NOMO-1 treated with dmso at 0.1 percent for 144 hours (cell line): ENCODE measurements at regions not wholly inside any gene's neighbourhood (a gene's known extent, or its start where the extent isn't known, plus 50 kb on each side); places are given as distances from the start of the nearest gene placed in this dataset.

Experiments used
- DNase-seq: peaks from one replicate; lab custom pipeline; 2025; ENCODE audit not compliant: unreplicated experiment; lab: John Stamatoyannopoulos, UW

- DNase-seq: no peak
Measured at GRCh38 chr2:128523457-128523856, 204.8 kb upstream of the HS6ST1 start.

DNA sequence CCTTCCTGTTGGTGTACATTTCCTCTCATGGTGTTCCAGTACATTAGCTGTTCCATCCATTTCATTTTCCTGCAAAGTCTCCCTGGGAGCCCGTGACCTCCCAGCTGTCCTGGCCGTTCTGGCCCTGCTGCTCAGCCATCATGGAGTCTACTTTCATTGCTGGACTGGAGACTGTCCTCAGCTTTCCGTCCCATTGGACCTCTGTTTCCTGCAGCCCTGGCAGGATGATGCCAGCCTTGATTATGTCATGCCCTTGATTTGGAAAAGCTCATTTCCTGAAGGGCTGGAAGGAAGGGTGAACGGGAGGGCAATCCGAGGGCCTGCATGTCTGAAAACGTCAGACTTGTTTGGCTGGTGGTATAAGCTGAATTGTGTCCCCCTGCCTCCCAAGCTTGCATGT, 205.5 kb upstream of the HS6ST1 start:
- DNase-seq: no peak

DNA sequence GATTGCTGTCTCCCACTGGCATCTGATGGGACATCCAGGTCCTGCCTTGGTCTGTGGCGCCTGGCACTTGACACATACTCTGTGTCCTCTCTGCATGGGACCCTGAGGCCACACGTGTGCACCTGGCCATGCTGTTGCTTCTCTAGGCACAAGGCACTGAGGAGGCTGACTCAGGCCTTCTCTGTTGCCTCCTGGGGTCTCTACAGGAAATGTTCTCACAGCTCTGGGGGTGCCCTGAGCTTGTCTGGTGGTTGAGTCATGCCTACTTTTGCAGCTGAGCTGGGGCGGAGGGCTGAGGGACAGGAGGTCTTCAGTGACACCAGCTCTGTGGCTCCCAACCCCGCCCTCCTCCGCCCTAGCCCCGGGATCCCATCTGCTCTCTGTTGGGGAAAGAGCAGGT, 207.0 kb upstream of the HS6ST1 start:
- no peak for DNase-seq

DNA sequence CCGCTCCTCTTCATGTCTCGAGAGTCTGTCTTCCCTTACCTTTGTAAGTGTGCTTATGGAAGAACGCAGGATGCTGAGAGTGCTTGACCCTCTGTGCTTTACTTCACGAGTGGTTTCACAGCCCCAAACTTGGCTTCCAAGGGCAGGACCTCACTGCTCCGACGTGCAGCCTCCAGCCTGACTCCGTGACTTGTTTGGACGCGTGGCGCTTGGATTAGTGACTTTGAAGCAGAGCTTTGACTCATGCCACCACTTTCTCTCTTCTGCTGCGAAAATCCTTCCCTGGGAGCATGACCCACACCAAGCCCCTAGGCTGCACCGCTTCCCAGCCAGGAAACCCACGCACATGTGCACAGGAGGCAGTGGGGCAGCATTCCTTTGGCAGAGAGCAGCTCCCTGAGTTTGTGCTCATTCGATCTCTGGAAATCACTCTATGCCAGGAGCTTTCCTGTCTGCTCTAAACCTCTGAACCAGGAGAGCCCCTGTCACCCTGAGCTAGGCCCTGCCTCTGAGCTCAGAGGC, 207.8 kb upstream of the HS6ST1 start:
- DNase-seq: no peak

DNA sequence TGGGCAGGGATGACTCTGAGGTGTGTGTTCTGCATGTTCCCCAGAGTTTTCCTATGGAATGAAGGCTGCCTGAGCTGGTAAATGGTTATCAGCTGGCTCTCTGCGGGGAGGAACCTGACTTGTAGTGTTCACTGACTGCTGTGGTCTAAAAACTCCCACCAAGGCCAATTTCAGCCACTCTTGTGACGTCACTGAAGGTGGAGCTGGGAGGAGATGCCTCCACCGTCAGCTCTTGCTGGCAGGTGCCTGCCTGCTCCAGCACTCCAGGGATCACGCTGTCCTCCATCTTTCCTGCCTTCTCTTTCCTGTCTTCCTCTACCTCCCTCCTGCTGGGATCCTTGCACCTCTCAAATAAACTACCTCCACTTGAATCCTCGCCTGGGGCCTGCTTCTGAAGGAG, 209.5 kb upstream of the HS6ST1 start:
- no peak for DNase-seq

DNA sequence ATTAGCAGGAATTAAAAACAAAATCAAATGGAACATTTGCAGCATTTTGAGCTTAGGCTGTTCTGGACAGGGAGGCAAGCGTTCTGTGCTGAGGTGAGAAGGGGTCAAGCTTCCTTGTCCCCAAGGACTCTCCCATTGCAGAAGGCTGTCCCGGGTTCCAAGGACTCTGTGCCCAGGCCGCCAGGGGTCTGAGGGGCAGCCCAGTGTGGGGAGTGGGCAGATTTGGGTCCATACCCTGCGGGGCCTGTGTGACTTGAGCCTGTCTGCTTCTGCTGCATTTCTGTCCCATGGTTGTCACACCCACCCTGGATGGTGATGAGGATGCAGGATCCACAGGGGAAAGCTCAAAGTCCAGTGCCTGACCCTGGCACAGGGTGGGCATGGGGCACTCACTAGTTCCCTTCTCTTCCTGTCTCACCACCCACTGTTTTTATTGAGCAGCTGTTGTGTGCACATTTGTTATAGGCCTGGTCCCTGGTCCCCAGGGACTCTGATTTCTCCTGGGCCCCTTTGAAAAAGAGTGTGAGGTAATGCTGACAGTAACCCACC, 211.4 kb upstream of the HS6ST1 start:
- no peak for DNase-seq

DNA sequence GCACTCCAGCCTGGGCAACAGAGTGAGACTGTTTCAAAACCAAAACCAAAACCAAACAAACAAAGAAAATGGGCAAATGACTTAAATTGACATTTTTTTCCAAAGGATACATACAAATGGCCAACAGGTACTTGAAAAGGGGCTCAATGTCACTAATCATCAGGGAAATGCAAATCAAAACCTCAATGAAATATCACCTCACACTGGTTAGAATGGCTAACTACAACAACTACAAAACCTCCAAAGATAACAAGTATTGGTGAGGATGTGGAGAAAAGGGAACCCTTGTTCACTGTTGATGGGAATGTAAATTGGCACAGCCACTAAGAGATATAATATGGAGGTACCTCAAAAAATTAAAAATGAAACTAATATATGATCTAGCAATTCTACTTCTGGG, 213.2 kb upstream of the HS6ST1 start:
- no peak for DNase-seq

DNA sequence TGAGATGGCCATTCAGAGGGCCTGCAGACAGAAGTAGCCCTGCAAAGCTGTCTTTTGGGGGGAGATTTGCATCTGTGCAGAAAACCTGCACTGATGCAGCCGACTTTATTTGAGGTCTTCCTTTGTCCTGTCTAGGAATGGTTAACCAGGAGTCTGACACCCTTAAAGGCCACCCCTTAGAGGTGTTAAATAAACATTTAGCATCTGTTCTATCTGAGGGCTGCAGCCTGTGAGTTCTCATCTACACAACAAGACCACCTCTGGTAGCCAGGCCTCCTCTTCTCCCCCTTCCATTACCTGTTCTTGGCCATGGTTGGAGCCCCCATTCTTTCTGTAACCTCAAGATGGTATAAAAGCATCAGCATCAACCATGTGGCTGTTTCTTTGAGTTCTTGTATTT, 214.4 kb upstream of the HS6ST1 start:
- DNase-seq: no peak

DNA sequence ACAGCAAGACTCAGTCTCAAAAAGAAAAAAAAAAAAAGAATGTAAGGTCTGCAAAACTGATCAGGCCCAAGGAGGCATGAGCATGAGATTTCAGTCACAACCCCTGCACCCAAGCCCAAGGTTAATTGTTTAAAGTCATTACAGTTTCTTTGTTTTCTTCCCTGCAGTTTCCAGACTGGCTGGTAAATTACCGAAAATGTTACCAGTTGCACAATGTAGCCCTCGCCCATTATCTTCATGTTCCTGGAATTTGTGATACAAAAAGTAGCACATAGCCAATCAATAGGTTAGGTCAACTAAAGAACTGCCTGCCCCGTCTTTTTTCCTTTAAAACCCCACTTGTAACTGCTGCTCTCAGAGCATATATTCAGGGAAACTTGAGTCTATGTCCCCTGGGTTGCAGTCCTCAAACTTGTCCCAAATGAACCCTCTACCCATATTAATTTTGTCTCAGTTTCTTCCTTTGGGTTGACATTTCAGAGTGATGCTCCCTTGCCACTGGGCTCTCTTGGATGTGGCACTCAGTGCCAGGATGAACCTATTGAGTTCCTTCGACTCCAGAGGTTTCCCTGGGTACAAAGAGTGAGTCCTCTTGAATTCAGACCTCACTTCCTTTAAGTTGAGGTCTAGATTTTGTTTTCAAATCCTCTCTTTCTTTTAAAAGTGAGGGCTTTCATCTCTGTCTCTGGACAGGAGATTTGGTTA, 216.2 kb upstream of the HS6ST1 start:
- DNase-seq: no peak

DNA sequence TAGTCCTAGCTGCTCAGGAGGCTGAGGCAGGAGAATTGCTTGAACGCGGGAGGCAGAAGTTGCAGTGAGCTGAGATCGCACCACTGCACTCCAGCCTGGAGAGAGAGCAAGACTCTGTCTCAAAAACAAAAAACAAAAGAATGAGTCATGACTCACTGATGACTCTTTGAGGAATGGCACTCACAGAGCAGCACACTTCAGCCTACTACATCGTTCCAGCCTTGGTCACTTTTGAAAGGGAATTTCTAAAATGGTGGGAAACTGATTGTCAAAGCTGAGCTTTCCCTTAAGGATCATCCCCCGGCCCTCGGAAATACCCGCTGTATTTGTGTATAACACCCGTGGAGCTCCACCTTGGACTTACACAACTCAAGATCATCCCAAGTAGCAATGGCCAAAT, 217.3 kb upstream of the HS6ST1 start:
- no peak for DNase-seq

DNA sequence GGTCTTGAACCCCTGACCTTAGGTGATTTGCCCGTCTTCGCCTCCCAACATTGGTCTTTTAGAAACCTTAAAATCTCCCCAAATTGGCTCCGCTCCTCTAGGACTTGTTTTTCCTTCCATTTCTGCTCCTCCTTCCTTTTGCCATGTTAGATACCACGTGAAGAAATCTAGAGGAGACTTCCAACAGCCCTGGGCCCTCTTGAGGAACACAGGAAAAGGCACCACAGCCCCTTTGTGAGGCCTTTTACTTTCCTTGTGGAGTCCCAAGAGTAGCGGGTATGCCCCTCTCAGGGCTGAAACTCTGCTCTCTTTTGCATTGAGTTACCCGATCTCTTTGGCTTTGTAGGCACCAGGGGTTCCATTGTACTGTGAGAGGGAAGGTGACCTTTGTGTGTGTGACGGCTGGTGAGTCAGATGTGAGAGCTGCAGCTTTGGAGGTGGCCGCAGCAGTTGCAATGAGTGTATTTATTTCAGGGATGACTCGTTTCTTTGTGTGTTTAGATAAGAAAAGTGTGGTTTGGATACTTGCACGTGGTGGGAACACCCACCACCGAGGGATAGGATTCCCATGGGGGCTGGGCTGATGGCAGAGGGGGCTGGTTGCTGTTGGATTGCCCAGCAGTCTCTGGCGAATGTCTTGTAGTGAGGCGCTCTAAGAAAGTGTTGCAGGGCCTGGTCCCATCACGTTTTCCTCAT, 218.4 kb upstream of the HS6ST1 start:
- DNase-seq: no peak

DNA sequence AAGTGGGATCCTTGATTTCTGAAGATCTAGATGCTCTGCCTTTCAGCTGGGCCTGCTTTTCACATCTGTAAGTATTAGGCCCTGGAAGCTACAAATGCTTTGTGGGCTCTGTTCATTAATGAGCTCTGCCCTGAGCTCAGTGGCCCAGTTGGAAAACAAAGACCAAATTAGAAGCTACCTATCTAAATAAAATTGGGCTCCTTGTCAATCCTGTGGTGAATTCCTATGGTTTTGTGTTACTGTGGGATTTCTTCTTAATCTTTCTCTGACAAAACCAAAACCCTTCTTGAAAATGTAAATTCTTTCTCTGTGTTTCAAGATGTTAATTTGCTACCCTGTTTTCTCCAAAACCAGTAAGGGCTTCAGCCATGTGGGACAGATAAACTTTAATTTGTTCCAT, 219.0 kb upstream of the HS6ST1 start:
- DNase-seq: no peak

GRCh38 chr2:128538396-128538795, 219.7 kb upstream of the HS6ST1 start:
- DNase-seq: no peak

GRCh38 chr2:128540670-128541069, 222.0 kb upstream of the HS6ST1 start:
- no peak for DNase-seq

- DNase-seq: no peak
Measured at GRCh38 chr2:128541448-128541847, 222.8 kb upstream of the HS6ST1 start.

- DNase-seq: no peak
Measured at GRCh38 chr2:128543036-128543435, 224.4 kb upstream of the HS6ST1 start.

GRCh38 chr2:128543646-128544045, 225.0 kb upstream of the HS6ST1 start:
- DNase-seq: no peak

DNA sequence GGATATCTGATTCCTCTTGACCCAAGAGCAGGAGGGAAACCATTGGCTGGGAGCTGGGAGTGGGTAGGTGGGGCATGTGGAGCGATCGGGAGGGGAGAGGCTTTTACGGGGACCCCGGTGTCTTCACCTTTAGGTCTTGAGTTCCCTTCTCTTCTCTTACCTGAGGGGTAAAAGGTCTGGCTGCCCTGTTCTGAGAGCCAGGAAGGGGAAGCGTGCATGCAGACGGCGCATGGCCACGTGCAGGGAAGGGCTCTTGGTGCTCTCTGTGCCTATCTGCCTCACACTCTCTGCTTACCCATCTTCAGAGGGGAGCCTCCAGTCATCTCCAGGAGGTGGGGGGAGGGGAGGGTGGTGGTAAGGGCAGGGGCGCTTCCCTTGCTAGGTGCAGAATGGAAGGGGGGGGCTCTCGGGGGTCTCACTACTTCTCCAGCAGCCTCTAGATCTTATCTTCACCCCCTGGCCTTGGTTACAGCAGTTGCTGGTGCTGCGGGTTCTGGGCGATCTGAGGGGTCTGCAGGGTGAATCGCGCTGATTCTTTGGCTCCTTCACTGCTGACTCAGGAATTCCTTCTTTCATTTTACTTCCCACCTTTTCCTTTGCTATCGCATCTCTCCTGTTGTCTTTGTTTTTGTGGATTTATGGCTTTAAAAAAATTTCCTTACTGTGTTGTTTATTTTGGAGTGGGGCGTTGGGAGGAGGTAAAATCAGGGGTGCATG, 225.8 kb upstream of the HS6ST1 start:
- DNase-seq: no peak

DNA sequence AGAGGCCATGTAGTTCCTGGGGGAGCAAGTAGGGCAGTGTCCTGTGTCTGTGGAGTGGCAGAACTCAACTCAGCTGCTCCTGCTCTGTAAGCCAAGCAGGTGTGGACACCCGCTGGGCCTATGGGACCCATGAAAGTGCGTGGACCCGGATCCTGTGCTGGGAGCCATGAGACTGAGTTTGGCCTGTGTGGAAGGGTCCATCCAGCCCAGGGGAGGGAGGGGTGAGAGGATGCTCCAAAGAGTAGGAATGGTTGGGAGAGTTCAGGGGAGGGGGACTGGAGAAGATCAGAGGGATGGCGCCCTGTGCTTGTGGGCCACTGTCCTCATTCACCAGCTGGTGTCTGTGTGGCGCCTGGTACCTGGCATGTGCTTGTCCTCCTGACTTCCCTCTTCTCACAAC, 226.4 kb upstream of the HS6ST1 start:
- no peak for DNase-seq

DNA sequence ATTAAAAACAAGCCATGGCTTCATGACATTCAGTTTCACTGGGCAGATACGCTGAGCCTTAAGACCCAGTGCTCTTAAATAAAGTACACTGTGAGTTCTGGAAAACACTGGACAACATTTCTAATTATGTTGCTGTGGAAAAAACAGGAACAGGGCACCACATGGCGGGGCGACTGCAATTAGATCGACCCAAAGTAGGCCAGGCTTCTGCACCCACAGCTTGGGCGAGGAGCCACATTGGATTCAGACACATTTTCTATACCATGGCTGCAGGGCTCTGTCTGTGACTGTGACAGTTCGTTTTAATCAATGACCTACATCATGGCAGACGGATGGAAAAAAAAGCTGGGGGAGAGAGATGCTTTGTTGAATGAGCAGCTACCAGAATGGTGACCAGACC, 227.2 kb upstream of the HS6ST1 start:
- DNase-seq: no peak

- DNase-seq: no peak
Measured at GRCh38 chr2:128547667-128548066, 229.0 kb upstream of the HS6ST1 start.

GRCh38 chr2:128548461-128548891, 229.8 kb upstream of the HS6ST1 start:
- DNase-seq: no peak
